Fibroblast of mammary gland (primary cell): ENCODE measurements at regions not wholly inside any gene's neighbourhood (a gene's known extent, or its start where the extent isn't known, plus 50 kb on each side); places are given as distances from the start of the nearest gene placed in this dataset.
A peak's percentile ranks its signal among the peaks of the same experiment; 100 is the strongest.

Experiments used
- DNase-seq: peaks from one replicate; pipeline ENCODE4 v3.0.0-alpha.2; 2010; ENCODE audit warnings: low read depth
- H3K4me3 ChIP-seq: 2 replicates; pipeline ENCODE4 v1.5.1; 2011; ENCODE audit warnings: low read depth, mild to moderate bottlenecking, low read length, moderate library complexity; ENCODE audit not compliant: control insufficient read depth
- TF ChIP-seq, protein P1 (sequence below): conservative IDR thresholded peaks from 2 replicates; pipeline ENCODE4 v1.5.1; 2011; ENCODE audit warnings: low read depth, low read length, inconsistent platforms; ENCODE audit not compliant: control insufficient read depth, insufficient read depth

DNA sequence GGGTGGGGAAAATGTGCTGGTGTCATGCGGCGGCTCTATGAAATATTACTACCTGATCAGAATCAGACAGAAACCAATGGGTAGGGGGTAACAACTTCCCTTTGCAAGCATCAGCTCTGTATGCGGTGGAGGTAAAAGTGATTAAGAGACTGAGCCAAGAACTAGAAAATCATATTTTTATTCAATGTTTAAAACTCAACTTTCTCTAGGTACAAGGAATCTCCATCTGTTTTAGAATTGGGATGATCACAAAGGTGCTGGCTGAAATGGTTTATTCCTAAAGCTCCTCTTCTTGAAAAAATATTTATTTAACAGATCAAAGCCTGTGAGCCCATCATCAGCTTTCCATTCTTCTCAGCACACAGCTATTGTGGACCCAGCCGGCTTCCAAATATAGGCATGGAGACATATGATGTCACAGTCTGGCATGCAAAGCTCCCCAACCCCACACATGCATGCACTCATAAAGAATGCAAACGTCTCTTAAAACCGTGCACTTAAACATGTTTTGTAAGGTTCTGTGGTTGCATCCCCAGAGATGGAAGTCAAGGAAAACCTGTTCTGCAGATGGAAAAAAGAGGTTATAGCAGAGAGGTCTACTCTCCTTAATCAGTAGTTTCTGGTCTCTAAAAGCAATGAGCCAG is 126.0 kb downstream of the SKIDA1 start:
- TF ChIP-seq, protein P1, sequence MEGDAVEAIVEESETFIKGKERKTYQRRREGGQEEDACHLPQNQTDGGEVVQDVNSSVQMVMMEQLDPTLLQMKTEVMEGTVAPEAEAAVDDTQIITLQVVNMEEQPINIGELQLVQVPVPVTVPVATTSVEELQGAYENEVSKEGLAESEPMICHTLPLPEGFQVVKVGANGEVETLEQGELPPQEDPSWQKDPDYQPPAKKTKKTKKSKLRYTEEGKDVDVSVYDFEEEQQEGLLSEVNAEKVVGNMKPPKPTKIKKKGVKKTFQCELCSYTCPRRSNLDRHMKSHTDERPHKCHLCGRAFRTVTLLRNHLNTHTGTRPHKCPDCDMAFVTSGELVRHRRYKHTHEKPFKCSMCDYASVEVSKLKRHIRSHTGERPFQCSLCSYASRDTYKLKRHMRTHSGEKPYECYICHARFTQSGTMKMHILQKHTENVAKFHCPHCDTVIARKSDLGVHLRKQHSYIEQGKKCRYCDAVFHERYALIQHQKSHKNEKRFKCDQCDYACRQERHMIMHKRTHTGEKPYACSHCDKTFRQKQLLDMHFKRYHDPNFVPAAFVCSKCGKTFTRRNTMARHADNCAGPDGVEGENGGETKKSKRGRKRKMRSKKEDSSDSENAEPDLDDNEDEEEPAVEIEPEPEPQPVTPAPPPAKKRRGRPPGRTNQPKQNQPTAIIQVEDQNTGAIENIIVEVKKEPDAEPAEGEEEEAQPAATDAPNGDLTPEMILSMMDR, result no peak
- H3K4me3 ChIP-seq, result no peak overlapping the region
- peak; percentile 91 for DNase-seq

DNA sequence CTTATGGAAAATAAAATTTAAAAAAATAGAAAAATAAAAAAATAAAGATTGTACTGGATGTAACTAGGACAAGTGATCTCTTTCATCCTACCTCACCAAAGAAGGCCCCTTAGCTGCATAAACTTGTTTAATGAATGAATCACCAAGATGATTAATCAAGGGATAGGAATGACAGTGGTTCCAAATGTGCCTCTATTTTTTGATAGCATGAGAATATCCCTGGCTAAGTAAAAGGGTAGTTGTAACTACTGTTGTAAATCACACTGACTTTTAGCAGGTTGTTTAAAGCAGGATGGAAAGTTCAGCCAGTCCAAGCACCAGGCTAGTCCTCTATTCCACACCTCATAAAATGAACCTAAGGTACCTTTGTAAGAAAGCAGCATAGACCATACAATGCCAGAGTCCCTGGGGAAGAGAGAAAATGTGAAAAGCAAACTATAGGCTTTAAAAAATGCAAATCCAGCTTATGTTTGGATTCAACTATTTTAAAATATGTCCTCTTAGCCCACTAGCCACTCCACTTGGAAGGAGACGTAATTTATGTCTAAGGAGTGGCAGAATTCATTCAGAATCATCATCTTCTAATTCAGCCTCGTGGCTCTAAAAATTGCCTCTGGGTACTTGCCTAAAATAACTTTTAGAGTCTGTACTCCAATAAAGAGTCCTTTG is 126.8 kb downstream of the SKIDA1 start:
- H3K4me3 ChIP-seq, result no peak overlapping the region
- TF ChIP-seq, protein P1, result no peak
- DNase-seq, result peak; percentile 62

DNA sequence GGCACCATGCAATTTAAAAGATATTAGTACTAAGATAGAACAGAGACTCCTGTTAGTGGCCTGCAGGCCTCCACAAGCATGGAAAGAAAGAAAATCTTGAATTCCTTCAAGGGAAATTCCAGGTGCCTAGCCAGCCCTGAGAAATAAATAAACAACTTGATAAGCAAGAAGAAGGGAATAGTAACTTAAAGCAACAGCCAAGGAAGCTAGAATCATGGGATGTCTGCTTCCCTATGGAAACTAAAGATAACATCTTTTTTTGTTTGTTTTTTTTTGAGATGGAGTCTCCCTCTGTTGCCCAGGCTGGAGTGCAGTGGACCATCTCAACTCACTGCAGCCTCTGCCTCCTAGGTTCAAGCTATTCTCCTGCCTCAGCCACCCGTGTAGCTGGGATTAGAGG is 128.6 kb downstream of the SKIDA1 start:
- TF ChIP-seq, protein P1, result no peak
- no peak overlapping the region for H3K4me3 ChIP-seq
- DNase-seq, result no peak

DNA sequence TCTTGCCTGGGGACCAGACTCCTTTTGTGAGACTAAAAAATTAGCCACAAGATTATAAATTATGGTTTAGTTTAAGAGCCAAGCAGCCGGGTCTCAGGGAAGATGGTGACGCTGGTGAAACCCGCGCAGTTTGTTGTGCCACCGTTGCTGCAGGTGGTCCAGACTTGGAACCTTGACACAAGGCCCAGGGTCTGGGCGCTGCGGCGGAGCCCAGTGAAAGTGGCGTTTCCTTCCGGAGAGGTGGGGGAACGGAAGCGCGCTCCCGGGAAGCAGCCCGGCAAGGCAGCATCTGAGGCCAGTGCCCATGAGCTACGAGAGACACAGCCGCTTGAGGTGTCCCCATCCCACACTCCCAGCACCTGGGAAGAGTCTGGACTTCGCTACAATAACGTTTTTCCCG is 131.6 kb downstream of the SKIDA1 start:
- H3K4me3 ChIP-seq, result no peak overlapping the region
- TF ChIP-seq, protein P1, result no peak
- no peak for DNase-seq

DNA sequence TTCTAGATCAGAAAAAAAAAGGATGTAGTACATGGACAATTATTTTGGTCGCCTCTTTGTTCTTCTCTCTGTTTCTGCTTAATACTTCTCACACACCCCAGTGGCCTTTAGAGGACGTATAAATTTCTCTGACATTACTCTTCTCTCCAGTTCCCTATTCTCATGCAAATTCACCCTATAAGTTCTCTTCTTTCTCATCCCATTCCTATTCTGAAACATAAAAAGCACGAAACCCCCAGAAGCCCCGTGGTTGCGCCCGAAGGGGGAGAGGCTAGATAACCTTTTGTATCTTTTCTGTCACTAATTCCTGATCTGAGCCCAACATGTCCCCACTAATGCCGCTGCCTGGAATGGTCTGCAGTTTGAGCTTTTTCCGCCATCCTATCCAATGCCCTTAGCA is 136.9 kb downstream of the SKIDA1 start:
- TF ChIP-seq, protein P1, result no peak
- H3K4me3 ChIP-seq, result no peak overlapping the region
- DNase-seq, result no peak

DNA sequence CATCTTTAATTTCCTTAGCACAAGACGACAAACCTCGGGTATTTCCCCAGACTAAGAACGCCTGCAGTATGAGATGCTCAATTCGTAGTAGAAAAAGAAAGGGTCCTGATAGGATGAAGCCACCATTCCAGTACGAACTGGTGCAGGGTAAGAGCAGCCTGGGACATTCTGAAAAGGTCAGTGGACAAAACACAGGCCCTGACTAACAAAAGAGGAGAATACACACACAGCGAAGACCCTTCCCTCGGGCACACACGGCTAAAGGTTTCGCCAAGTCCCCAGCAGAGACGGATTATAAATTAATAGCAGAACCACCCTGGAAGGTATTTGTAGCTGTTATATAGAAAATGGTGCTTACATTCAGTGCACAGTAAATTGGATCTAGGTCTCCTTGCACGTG is 137.6 kb downstream of the SKIDA1 start:
- TF ChIP-seq, protein P1, result no peak
- H3K4me3 ChIP-seq, result no peak overlapping the region
- no peak for DNase-seq

DNA sequence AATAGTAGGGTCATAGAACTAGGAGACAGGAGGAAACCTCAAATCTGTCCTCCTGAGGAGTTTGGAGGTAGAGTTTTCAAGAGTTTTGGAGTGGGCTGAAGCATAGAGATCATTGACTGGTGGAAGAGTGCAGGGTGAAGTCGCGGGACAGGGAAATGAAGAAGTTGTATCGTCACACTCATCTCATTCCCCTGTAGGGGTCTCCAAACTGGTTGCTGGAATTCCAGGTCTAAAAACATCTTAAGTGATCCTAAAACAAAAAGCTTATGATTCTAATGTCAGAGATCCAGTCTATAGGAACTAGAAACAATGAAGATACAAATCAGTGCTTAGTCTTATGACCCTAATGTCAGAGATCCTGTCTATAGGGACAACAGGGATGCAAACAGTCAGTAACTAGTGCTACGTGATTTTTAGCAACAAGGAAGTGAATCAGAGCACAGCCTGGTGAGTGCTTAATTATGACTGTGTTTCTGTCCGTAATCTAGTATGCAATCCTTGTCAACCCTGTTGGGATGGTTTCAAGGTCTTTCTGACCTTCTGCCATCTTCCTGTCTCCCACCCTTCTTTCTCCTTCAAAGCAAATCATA is 139.4 kb downstream of the SKIDA1 start:
- peak; percentile 17 for DNase-seq
- H3K4me3 ChIP-seq, result no peak overlapping the region
- TF ChIP-seq, protein P1, result no peak
